Spleen (tissue), 7 donors: ENCODE measurements at regions not wholly inside any gene's neighbourhood (a gene's known extent, or its start where the extent isn't known, plus 50 kb on each side); places are given as distances from the start of the nearest gene placed in this dataset.

Experiments
- POLR2AphosphoS5 ChIP-seq, 3 donors: sonication (generic); formaldehyde crosslinking; IDR thresholded peaks; one replicate each; pipeline ENCODE4 v1.5.1; 2017; ENCODE audit warnings: antibody characterized with exemption in 3 of 3
- TF ChIP-seq, protein P1 (sequence below), 11 experiments: fragments of 200-600 bp in 7 of 11; fragments of 450-650 bp in 4 of 11; sonication (generic) in 4 of 11; IDR thresholded peaks in 8 of 11; conservative IDR thresholded peaks in 3 of 11; 1 replicate in 7 of 11; 2 replicates in 4 of 11; pipeline versions ENCODE4 v1.4.0 to v1.8.0; 2016 to 2021; ENCODE audit warnings: antibody characterized with exemption in 11 of 11, inconsistent platforms in 4 of 11, mild to moderate bottlenecking in 1 of 11
- donor health status: DM: no; HTN: no; CAD: no; lungs with moderate emphysema.
- donor health status: DM: no; HTN: no; CAD: no.
- donor health status: DM: no; HTN: no; CAD: no.

DNA sequence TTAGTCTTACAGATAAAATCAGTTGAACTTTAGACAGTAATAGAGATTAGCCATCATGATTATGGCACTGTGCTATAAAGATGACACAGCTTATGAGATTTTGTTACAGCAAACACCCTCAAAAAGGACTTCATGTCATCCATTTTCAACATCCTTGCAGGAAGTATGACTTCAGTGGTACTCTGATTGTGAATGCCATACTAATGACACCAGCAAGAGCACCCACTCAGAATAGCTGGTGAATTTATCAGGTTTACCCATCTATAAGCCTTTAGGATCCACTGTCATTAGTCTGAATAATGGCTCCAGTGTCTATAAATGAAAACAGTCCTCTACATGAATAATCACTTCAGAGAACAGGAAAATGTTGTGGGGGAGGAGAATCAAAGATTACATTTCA lies 615.2 kb downstream of the RPS29 start:
- TF ChIP-seq, protein P1, sequence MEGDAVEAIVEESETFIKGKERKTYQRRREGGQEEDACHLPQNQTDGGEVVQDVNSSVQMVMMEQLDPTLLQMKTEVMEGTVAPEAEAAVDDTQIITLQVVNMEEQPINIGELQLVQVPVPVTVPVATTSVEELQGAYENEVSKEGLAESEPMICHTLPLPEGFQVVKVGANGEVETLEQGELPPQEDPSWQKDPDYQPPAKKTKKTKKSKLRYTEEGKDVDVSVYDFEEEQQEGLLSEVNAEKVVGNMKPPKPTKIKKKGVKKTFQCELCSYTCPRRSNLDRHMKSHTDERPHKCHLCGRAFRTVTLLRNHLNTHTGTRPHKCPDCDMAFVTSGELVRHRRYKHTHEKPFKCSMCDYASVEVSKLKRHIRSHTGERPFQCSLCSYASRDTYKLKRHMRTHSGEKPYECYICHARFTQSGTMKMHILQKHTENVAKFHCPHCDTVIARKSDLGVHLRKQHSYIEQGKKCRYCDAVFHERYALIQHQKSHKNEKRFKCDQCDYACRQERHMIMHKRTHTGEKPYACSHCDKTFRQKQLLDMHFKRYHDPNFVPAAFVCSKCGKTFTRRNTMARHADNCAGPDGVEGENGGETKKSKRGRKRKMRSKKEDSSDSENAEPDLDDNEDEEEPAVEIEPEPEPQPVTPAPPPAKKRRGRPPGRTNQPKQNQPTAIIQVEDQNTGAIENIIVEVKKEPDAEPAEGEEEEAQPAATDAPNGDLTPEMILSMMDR (IDR thresholded peaks at IDR 0.05 in 8 of 11, conservative IDR thresholded peaks at IDR 0.05 in 3 of 11), result no peak
- TF ChIP-seq POLR2AphosphoS5 (IDR thresholded peaks at IDR 0.05), result no peak
